ENCODE measurements at regions not wholly inside any gene's neighbourhood (a gene's known extent, or its start where the extent isn't known, plus 50 kb on each side); places are given as distances from the start of the nearest gene placed in this dataset.

- TF ChIP-seq POLR2A (IDR thresholded peaks at IDR 0.05; ENCODE audit: low read depth, low read length): no peak
- DNase-seq (ENCODE audit: insufficient read length, low spot score) (no peak), FAIRE-seq (no peak)
Measured at GRCh38 chr9:1708219-1708618, 306.9 kb upstream of the SMARCA2 start.

GRCh38 chr9:1709347-1709746 is 305.8 kb upstream of the SMARCA2 start:
- no peak for FAIRE-seq

GRCh38 chr9:1712861-1713450 is 302.2 kb upstream of the SMARCA2 start:
- DNase-seq (ENCODE audit: insufficient read length, low spot score): no peak
- TF ChIP-seq POLR2A (IDR thresholded peaks at IDR 0.05; ENCODE audit: low read depth, low read length): no peak
- FAIRE-seq: no peak

More at GRCh38 chr9:1709347-1709746, 305.8 kb upstream of the SMARCA2 start:
- DNase-seq (ENCODE audit: insufficient read length, low spot score): peak; percentile 3
- no peak for TF ChIP-seq POLR2A (IDR thresholded peaks at IDR 0.05; ENCODE audit: low read depth, low read length)

- TF ChIP-seq POLR2A (IDR thresholded peaks at IDR 0.05; ENCODE audit: low read depth, low read length): no peak
- DNase-seq (ENCODE audit: insufficient read length, low spot score): no peak
- FAIRE-seq: no peak
Measured at GRCh38 chr9:1713841-1714240, 301.3 kb upstream of the SMARCA2 start.

- no peak for TF ChIP-seq POLR2A (IDR thresholded peaks at IDR 0.05; ENCODE audit: low read depth, low read length)
- FAIRE-seq: no peak
- no peak for DNase-seq (ENCODE audit: insufficient read length, low spot score)
Measured at GRCh38 chr9:1717882-1718281, 297.3 kb upstream of the SMARCA2 start.

GRCh38 chr9:1718836-1719235 is 296.3 kb upstream of the SMARCA2 start:
- no peak for TF ChIP-seq POLR2A (IDR thresholded peaks at IDR 0.05; ENCODE audit: low read depth, low read length)
- FAIRE-seq (no peak), DNase-seq (ENCODE audit: insufficient read length, low spot score) (no peak)

GRCh38 chr9:1721196-1721595 is 294.0 kb upstream of the SMARCA2 start:
- DNase-seq (ENCODE audit: insufficient read length, low spot score): no peak
- FAIRE-seq: no peak
- TF ChIP-seq POLR2A (IDR thresholded peaks at IDR 0.05; ENCODE audit: low read depth, low read length): no peak

GRCh38 chr9:1722404-1722803 is 292.7 kb upstream of the SMARCA2 start:
- no peak for TF ChIP-seq POLR2A (IDR thresholded peaks at IDR 0.05; ENCODE audit: low read depth, low read length)
- peak; percentile 2 for DNase-seq (ENCODE audit: insufficient read length, low spot score)
- peak; percentile 6 for FAIRE-seq

- FAIRE-seq: no peak
- no peak for DNase-seq (ENCODE audit: insufficient read length, low spot score)
- no peak for TF ChIP-seq POLR2A (IDR thresholded peaks at IDR 0.05; ENCODE audit: low read depth, low read length)
Measured at GRCh38 chr9:1723522-1724015, 291.6 kb upstream of the SMARCA2 start.

GRCh38 chr9:1726993-1727759 is 288.0 kb upstream of the SMARCA2 start:
- no peak for TF ChIP-seq POLR2A (IDR thresholded peaks at IDR 0.05; ENCODE audit: low read depth, low read length)
- FAIRE-seq: no peak
- DNase-seq (ENCODE audit: insufficient read length, low spot score): no peak

- TF ChIP-seq POLR2A (IDR thresholded peaks at IDR 0.05; ENCODE audit: low read depth, low read length): no peak
- FAIRE-seq: no peak
- no peak for DNase-seq (ENCODE audit: insufficient read length, low spot score)
Measured at GRCh38 chr9:1729631-1730030, 285.5 kb upstream of the SMARCA2 start.

- no peak for TF ChIP-seq POLR2A (IDR thresholded peaks at IDR 0.05; ENCODE audit: low read depth, low read length)
- no peak for FAIRE-seq
- DNase-seq (ENCODE audit: insufficient read length, low spot score): no peak
Measured at GRCh38 chr9:1732670-1733069, 282.5 kb upstream of the SMARCA2 start.

- no peak for TF ChIP-seq POLR2A (IDR thresholded peaks at IDR 0.05; ENCODE audit: low read depth, low read length)
Measured at GRCh38 chr9:1738511-1739100, 276.5 kb upstream of the SMARCA2 start.

GRCh38 chr9:1743121-1743960 is 271.8 kb upstream of the SMARCA2 start:
- FAIRE-seq (no peak), DNase-seq (ENCODE audit: insufficient read length, low spot score) (no peak)
- no peak for TF ChIP-seq POLR2A (IDR thresholded peaks at IDR 0.05; ENCODE audit: low read depth, low read length)

More at GRCh38 chr9:1738511-1739100, 276.5 kb upstream of the SMARCA2 start:
- FAIRE-seq (no peak), DNase-seq (ENCODE audit: insufficient read length, low spot score) (no peak)

Data from H54 (cell line).